OCI-LY1 (cell line): ENCODE measurements at regions not wholly inside any gene's neighbourhood (a gene's known extent, or its start where the extent isn't known, plus 50 kb on each side); places are given as distances from the start of the nearest gene placed in this dataset.

ENCODE experiments used
- CTCF ChIP-seq: fragments of 200-600 bp; sonication (generic), shearing (Covaris generic); IDR thresholded peaks from 2 replicates; pipeline ENCODE4 v1.5.1; 2017; ENCODE audit warnings: mild to moderate bottlenecking, antibody characterized with exemption, low read length, moderate library complexity, mixed read lengths
- EZH2 ChIP-seq: fragments of 200-600 bp; sonication (generic), shearing (Covaris generic); IDR thresholded peaks from 2 replicates; pipeline ENCODE4 v1.8.0; 2017; ENCODE audit warnings: borderline replicate concordance, mixed run types, mild to moderate bottlenecking, antibody characterized with exemption, low read length, moderate library complexity, mixed read lengths

GRCh38 chr2:48050711-48051110 is 144.4 kb upstream of the FBXO11 start:
- TF ChIP-seq CTCF, result no peak
- TF ChIP-seq EZH2, result no peak
